GM18519 (cell line): ENCODE measurements at regions not wholly inside any gene's neighbourhood (a gene's known extent, or its start where the extent isn't known, plus 50 kb on each side); places are given as distances from the start of the nearest gene placed in this dataset.

Source experiments
- ATAC-seq: cut with Tn5 transposase; IDR thresholded peaks from one replicate; pipeline ENCODE4 v1.9.1; 2021; ENCODE audit warnings: mild to moderate bottlenecking, moderate library complexity; ENCODE audit not compliant: unreplicated experiment, low FRiP score

DNA sequence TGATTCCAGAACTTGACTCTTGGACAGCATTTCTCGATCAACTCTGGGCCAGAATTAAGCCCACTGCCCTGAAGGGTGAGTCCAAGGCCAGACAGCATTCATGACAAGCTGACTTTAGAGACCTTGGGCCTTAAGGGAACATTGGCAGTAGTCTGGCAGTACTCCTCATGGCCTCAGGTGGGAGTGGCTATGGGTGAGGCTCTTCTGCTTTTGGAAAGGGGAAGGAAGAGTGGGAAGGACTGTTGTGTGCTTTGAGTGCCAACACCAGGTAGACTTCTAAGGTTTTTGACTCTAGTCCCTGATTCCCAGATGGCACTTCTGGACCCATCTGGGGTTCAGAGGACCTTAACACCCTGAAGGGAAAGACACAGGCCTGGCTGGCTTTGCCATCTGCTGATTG lies 530.4 kb downstream of the ACTL7B start:
- ATAC-seq: no peak

DNA sequence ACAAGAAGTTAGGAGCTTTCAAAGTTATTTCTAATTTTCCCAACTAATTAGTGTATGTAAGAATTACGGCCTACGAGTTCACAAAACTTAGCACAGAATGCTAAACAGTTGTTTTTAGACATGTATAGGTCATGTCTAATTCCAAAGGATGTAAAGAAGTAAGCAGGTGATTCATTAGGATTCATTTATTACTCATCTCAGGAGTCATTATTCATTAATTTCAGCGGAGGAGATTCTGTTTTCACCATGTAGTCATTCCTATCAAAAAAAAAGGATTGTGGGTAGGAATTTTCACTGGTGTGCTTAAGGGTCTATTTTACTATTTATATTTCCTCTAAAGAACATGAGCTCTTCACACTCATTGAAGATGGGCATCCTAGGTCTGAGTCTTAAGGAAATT lies 532.2 kb downstream of the ACTL7B start:
- ATAC-seq: no peak

DNA sequence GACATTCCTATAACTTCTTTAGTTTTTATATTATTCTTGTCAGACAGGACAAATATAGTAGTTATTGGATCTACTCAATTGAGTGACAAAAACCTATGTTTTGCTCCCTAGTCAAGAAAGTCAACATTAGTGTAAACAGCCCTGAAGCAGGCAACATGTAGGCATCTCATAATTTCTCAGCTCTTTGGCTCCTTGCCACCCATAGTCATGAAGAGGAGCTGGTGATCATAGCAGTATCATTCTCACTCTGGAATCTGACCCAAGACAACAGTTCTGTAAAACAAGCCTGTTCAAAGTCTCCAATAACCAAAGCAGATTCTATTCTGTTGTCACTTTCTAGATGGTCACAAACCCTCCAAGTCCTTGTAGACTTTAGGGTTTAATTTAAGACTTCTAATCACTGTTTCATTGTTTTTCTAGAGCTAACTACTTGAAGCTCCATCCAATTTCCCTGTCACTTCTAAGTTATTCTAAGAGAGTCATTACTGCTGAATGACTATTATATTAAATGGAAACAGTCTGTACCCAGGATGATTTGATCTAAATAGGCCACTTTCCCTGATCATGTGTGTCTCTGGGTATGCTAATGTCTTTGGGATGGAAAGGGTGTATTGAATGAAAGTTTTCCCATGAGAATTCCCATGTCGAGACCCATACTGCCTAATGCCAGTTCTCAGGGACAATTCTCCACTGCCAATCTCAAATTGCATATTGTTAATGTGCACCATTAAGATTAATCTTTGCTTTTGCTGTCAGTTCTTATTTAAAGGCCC lies 533.3 kb downstream of the ACTL7B start:
- ATAC-seq: no peak

DNA sequence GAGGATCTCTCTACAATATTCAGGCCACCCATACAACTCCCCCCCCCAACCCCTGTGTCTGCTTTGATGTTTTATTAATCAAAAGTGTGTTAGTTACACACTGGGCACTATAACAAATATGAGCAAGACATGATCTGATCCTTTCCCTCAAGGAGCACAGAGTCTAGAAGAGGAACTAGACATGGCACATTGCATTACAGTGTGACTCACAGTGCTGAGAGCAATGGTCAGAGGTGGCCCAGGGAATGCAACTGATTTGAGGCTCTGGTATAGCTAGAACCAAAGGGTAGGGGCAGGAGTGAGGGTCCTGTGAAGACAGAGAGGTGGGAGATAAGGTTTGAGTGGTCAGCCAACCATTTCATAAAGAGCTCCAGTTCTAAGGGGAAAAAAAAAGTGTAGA lies 539.2 kb downstream of the ACTL7B start:
- no peak for ATAC-seq

GRCh38 chr9:108316066-108316465 lies 539.7 kb downstream of the ACTL7B start:
- no peak for ATAC-seq

GRCh38 chr9:108311745-108312144 lies 544.0 kb downstream of the ACTL7B start:
- no peak for ATAC-seq

- no peak for ATAC-seq
Observed at GRCh38 chr9:108310202-108310601, 545.6 kb downstream of the ACTL7B start.

DNA sequence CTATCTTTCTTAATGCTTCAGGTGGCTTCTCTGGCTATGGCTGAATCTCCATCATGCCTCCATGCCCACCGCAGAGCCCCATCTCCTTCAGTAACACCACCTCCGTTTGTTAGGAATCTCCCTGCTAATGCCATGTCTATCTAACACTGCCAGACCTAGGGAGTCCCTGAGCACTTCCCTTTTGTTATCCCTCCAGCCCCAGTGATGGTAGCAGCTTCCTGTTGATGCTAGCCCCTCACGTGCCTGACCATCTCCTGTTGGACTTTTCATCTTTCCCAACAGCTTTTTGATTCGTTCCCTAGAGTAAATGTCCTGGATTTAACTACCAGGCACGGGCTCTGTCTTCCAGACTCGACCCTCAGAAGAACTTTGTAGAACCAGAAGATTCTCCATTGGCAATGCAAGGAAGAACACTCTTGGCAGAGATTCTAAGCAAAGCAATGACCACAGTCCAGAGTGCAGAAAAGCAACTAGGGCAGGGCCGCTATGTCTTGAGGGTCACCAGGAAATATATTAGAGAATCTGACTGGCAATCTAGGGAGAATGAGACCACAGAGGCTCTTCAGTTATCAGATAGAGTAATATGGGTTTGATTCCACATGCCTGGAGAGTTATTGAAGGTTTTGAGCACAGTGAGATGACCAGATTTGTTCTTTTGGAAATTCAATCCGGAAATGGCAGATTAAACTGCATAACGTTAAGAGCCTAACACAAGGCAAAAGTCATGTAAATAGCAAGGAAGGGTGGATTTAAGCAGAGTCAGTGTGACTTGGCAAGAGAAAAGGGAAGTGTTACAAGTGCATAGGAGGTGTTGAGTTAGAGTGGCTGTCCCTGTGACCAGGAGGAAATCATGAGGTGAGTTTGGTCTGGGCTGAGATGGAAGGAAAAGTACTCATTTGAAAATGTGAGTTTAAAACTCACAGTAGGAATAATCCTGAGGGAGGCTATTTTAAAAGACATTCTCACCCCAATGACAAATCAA lies 555.2 kb downstream of the ACTL7B start:
- no peak for ATAC-seq

DNA sequence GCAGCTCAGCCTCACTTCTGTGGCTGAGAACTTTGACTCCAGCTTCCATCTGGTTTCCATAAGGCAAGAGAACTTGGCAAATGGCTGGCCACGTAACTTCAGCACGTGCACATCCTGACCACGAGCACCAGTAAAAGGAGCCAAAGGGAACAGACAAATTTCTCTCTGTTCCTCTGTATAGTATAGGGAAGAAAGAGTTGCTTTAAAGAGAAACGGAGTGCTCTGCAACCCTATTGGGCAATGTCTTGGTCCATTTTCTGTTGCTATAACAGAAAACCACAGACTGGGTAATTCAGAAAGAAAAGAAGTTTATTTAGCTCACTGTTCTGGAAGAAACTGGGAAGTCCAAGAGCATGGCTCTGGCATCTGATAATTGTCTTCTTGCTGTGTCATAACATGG lies 558.7 kb downstream of the ACTL7B start:
- no peak for ATAC-seq

DNA sequence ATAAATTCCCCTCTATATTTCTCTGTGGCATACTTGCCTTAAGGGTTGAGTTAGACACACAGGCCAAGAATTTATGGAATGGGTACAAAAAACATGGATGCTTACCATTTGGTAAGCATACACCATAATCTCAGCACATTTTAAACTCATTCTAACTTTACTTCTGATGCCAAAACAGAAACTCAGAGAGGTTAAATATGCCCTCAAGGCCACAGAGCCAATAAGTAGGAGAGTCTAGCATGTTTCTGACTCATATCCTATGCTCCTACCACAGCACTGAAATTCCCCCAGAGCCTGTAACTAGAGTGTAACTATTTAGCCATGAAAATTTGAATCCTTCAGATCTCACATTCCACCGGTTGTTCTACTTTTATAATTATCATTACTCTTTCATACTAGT lies 559.7 kb downstream of the ACTL7B start:
- no peak for ATAC-seq

DNA sequence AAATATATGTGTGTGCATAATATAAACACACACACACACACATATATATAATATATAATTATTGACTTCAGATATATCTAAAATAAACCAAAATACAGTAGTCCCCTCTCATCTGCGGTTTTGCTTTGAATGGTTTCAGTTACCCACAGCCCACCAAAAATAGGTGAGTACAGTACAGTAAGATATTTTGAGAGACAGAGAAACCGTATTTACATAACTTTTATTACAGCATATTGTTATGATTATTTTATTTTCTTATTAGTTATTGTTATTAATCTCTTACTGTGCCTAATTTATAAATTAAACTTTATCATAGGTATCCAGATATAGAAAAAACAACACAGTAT lies 564.2 kb downstream of the ACTL7B start:
- ATAC-seq: peak; percentile 58

- peak; percentile 40 for ATAC-seq
Observed at GRCh38 chr9:108290839-108291585, 564.8 kb downstream of the ACTL7B start.

- no peak for ATAC-seq
Observed at GRCh38 chr9:108286638-108287206, 569.1 kb downstream of the ACTL7B start.

DNA sequence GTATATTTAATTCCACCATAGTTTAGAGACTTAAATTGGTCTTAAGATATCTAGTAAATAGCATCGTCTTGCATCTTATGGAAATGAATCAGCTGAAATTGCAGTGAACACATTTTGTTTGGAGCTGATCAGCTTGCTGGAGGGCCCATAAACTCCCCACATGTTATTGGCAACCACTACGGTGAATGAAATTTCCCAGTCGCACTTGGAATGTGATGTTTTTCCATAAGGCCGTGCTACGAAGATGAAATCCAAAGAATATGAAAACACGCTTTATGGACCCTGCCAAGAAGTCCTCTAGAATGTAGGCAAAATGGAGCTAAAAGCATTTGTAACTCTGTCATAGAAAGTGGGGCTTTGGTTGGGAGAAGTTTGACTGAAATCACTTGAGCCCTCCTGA lies 572.1 kb downstream of the ACTL7B start:
- ATAC-seq: no peak

DNA sequence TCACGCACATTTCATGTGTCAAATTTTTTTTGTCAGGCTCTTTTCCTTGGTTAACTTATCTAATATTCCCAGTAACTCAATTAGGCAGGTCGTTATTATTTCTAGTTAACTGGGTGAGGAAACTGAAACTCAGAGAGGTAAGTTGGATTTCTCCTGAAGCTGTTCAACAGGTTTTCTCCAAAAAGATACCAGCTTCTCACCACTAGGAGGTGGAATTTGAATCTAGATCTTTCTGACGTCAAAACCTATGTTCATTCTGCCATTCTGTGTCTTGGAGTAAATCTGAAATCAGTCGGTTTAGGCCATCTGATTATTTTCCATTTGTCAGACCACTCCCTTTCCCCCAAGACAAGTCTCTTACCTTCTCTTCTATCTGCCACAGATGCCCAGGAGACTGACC lies 572.9 kb downstream of the ACTL7B start:
- no peak for ATAC-seq

DNA sequence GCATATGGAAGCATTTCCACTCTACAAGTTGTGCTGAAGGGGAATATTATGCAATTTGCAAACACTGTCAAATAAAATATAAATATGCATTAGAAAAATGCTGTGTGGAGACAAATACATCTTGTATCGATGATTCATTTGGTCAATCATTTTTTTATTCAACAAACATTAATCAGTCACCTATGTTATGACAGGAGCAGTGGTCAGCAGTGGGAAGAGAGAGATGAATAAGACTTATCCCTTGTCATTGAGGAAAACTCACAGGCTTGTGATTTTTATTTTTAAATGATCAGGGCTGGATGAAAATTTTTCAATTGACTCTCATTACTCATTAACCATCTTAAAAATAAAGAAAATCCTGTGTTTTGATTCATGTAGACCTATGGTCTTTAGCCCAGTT lies 574.1 kb downstream of the ACTL7B start:
- no peak for ATAC-seq

- ATAC-seq: no peak
Observed at GRCh38 chr9:108278341-108278740, 577.4 kb downstream of the ACTL7B start.

- no peak for ATAC-seq
Observed at GRCh38 chr9:108277216-108277615, 578.6 kb downstream of the ACTL7B start.

- no peak for ATAC-seq
Observed at GRCh38 chr9:108275906-108276305, 579.9 kb downstream of the ACTL7B start.

- ATAC-seq: no peak
Observed at GRCh38 chr9:108274971-108275370, 580.8 kb downstream of the ACTL7B start.

DNA sequence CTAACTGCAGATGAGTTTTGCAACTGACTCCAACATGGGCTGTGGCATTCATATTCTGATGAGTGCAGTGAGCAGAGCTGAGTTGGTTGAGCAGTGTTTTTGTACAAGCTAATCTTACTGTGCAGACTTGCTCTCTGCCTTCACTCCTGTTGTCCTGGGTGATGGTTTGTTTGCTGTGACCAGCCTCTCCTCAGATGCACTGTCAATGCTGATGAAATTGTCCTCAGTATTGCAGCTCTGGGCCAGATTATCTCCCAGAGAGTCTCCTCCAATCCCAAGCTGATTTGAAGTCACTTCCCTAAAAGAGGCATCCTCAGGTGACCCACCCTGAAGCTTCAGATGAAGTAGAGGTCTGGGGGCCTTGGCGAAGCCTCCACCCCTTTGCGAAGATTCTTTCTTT lies 581.8 kb downstream of the ACTL7B start:
- no peak for ATAC-seq
